Activated naive CD8-positive, alpha-beta T cell treated with anti-CD3 and anti-CD28 coated beads for 36 hours (primary cell): ENCODE measurements at regions not wholly inside any gene's neighbourhood (a gene's known extent, or its start where the extent isn't known, plus 50 kb on each side); places are given as distances from the start of the nearest gene placed in this dataset.

Experiments
- DNase-seq: peaks from one replicate; pipeline ENCODE4 v3.0.0; 2021
- H3K27ac Mint-ChIP-seq: one replicate; pipeline ENCODE4 v1.8.0; 2022; ENCODE audit warnings: mild to moderate bottlenecking, moderate library complexity, mixed read lengths
- H3K27me3 Mint-ChIP-seq: one replicate; pipeline ENCODE4 v1.8.0; 2022; ENCODE audit warnings: mild to moderate bottlenecking, mixed read lengths
- H3K36me3 Mint-ChIP-seq: one replicate; pipeline ENCODE4 v1.8.0; 2021; ENCODE audit warnings: mild to moderate bottlenecking, mixed read lengths
- H3K4me1 Mint-ChIP-seq: one replicate; pipeline ENCODE4 v1.8.0; 2021; ENCODE audit warnings: mixed read lengths
- H3K4me3 Mint-ChIP-seq: one replicate; pipeline ENCODE4 v1.8.0; 2022; ENCODE audit warnings: mild to moderate bottlenecking, moderate library complexity, mixed read lengths
- H3K9me3 Mint-ChIP-seq: one replicate; pipeline ENCODE4 v1.8.0; 2022; ENCODE audit warnings: mixed read lengths

GRCh38 chr10:44177610-44178009, 207.3 kb downstream of the CXCL12 start:
- H3K4me3 Mint-ChIP-seq, result no peak overlapping the region
- DNase-seq, result no peak
- H3K9me3 Mint-ChIP-seq, result no peaks in the 10 kb centered on the region
- H3K36me3 Mint-ChIP-seq, result no peaks in the 10 kb centered on the region
- H3K4me1 Mint-ChIP-seq, result no peaks in the 10 kb centered on the region
- H3K27ac Mint-ChIP-seq, result no peak overlapping the region
- no peaks in the 10 kb centered on the region for H3K27me3 Mint-ChIP-seq

GRCh38 chr10:44176311-44176710, 208.6 kb downstream of the CXCL12 start:
- Mint-ChIP-seq H3K27me3 (no peaks in the 10 kb centered on the region), H3K36me3 (no peaks in the 10 kb centered on the region), H3K9me3 (no peaks in the 10 kb centered on the region), H3K27ac (no peak overlapping the region), H3K4me1 (no peaks in the 10 kb centered on the region), H3K4me3 (no peak overlapping the region)
- DNase-seq, result no peak

DNA sequence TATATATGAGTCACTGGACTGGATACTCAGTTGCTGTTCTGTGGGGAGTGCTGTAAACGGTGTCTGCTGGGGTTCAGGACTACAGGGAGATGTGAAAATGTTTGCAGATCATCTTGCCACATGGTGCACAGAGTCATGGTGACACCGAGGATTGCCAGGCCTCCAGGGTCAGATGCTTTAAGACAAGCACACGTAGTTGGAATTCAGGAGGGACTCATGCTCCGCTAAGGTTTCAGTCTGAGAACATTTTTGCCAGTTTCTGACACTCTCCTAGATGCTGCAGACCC, 211.3 kb downstream of the CXCL12 start:
- no peak overlapping the region for H3K4me3 Mint-ChIP-seq
- H3K27me3 Mint-ChIP-seq, result no peaks in the 10 kb centered on the region
- no peaks in the 10 kb centered on the region for H3K9me3 Mint-ChIP-seq
- no peaks in the 10 kb centered on the region for H3K36me3 Mint-ChIP-seq
- no peak for DNase-seq
- no peak overlapping the region for H3K27ac Mint-ChIP-seq
- no peaks in the 10 kb centered on the region for H3K4me1 Mint-ChIP-seq

DNA sequence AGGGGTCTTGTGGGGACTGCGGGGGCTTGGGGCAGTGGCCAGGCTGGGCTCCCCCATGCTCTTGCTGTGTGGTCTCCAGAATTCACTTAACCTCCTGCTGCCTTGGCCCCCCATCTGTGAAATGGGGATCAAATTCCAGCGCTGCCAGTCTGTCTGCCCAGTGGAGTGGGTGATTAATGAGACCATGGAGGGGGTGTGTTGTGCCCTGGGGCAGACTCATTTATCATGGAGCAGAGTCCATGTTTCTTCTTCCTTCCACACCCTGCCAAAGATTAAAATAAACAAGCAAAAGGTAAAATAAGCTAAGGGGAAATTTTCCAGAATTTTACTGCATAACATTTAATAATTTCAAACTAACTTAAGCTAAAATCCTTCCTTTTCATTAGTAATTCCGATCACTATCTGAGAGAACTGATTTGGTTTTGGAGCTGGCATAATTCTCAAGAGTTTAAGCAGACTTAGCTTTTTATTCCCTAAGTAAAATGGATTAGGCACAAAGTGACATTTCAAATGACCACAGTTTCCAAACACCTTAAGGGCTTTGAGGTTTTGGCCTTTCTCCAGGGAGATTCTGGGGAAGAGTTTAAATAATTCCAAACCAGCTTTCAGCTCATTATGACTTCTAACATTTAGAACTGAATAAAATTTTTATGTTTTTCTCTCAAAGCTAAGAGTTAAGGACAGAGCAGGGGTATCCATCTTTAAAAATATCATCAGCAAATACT, 211.9 kb downstream of the CXCL12 start:
- Mint-ChIP-seq H3K27me3 (no peaks in the 10 kb centered on the region), H3K4me3 (no peak overlapping the region)

GRCh38 chr10:44171765-44172164, 213.1 kb downstream of the CXCL12 start:
- Mint-ChIP-seq H3K9me3 (no peaks in the 10 kb centered on the region), H3K36me3 (no peaks in the 10 kb centered on the region), H3K4me1 (no peaks in the 10 kb centered on the region), H3K27ac (no peak overlapping the region), H3K4me3 (no peak overlapping the region), H3K27me3 (no peaks in the 10 kb centered on the region)
- no peak for DNase-seq

More for the DNA sequence above, 211.9 kb downstream of the CXCL12 start:
- Mint-ChIP-seq H3K36me3 (no peaks in the 10 kb centered on the region), H3K9me3 (no peaks in the 10 kb centered on the region), H3K4me1 (no peaks in the 10 kb centered on the region), H3K27ac (no peak overlapping the region)
- no peak for DNase-seq

- Mint-ChIP-seq H3K27me3 (peaks cover 3% of the 10 kb centered on the region), H3K4me3 (no peak overlapping the region), H3K36me3 (no peaks in the 10 kb centered on the region), H3K27ac (no peak overlapping the region), H3K4me1 (no peaks in the 10 kb centered on the region), H3K9me3 (no peaks in the 10 kb centered on the region)
- DNase-seq, result no peak
Measured at GRCh38 chr10:44168478-44168877, 216.4 kb downstream of the CXCL12 start.

GRCh38 chr10:44167752-44168151, 217.1 kb downstream of the CXCL12 start:
- no peaks in the 10 kb centered on the region for H3K4me1 Mint-ChIP-seq
- H3K36me3 Mint-ChIP-seq, result no peaks in the 10 kb centered on the region
- no peaks in the 10 kb centered on the region for H3K9me3 Mint-ChIP-seq
- no peak overlapping the region for H3K4me3 Mint-ChIP-seq
- H3K27ac Mint-ChIP-seq, result no peak overlapping the region
- DNase-seq, result no peak
- peaks cover 3% of the 10 kb centered on the region for H3K27me3 Mint-ChIP-seq

DNA sequence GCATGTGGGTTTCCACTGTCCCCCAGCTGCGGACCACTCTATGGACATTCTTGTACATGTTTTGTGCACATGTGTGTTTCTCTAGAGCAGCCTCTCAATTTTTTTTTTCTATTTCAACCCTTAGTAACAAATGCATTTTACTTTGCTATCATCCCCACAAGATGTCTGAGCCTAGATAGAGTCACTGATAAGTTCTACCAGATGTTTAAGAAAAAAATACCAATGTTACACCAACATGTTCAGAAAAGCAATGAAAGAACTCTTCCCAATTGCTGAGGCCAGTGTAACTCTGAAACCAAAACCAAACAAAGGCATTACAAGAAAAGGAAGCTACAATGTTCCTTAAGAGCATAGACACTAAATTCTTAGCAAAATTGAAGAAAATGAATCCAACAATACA, 218.5 kb downstream of the CXCL12 start:
- DNase-seq, result no peak
- Mint-ChIP-seq H3K4me3 (no peak overlapping the region), H3K27me3 (peaks cover 3% of the 10 kb centered on the region), H3K9me3 (no peaks in the 10 kb centered on the region), H3K36me3 (no peaks in the 10 kb centered on the region), H3K4me1 (no peaks in the 10 kb centered on the region), H3K27ac (no peak overlapping the region)

GRCh38 chr10:44164251-44164956, 220.5 kb downstream of the CXCL12 start:
- Mint-ChIP-seq H3K27ac (no peak overlapping the region), H3K9me3 (no peaks in the 10 kb centered on the region), H3K4me3 (no peak overlapping the region), H3K4me1 (no peaks in the 10 kb centered on the region), H3K27me3 (peaks cover 3% of the 10 kb centered on the region), H3K36me3 (no peaks in the 10 kb centered on the region)
- DNase-seq, result no peak

GRCh38 chr10:44161184-44161583, 223.7 kb downstream of the CXCL12 start:
- DNase-seq, result no peak
- no peaks in the 10 kb centered on the region for H3K36me3 Mint-ChIP-seq
- H3K4me1 Mint-ChIP-seq, result no peaks in the 10 kb centered on the region
- H3K27ac Mint-ChIP-seq, result no peak overlapping the region
- no peaks in the 10 kb centered on the region for H3K27me3 Mint-ChIP-seq
- no peak overlapping the region for H3K4me3 Mint-ChIP-seq
- H3K9me3 Mint-ChIP-seq, result peaks cover 2% of the 10 kb centered on the region

DNA sequence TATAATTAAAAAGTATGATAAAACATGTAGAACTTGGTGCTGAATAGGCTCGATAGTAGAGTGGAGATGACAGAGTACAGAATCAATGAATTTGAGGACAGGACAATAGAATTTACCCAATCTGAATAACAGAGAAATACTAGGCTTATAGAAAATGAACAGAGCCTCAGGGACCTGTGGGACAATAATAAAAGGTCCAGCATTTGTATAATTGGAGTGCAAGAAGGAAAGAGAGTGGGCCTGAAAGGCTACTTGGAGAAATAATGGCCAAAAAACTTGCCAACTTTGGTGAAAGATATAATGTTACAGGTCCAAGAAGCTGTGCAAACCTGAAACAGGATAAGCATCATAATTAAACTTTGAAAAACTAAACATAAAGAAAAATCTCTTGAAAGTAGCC, 227.3 kb downstream of the CXCL12 start:
- Mint-ChIP-seq H3K27ac (no peak overlapping the region), H3K36me3 (no peaks in the 10 kb centered on the region), H3K27me3 (peaks cover 6% of the 10 kb centered on the region), H3K4me3 (no peak overlapping the region), H3K9me3 (peaks cover 2% of the 10 kb centered on the region), H3K4me1 (no peaks in the 10 kb centered on the region)
- no peak for DNase-seq

- no peak for DNase-seq
- H3K27ac Mint-ChIP-seq, result no peak overlapping the region
- no peak overlapping the region for H3K4me3 Mint-ChIP-seq
- H3K36me3 Mint-ChIP-seq, result no peaks in the 10 kb centered on the region
- H3K27me3 Mint-ChIP-seq, result peaks cover 12% of the 10 kb centered on the region
- no peaks in the 10 kb centered on the region for H3K4me1 Mint-ChIP-seq
- peaks cover 9% of the 10 kb centered on the region for H3K9me3 Mint-ChIP-seq
Measured at GRCh38 chr10:44154956-44155355, 229.9 kb downstream of the CXCL12 start.

DNA sequence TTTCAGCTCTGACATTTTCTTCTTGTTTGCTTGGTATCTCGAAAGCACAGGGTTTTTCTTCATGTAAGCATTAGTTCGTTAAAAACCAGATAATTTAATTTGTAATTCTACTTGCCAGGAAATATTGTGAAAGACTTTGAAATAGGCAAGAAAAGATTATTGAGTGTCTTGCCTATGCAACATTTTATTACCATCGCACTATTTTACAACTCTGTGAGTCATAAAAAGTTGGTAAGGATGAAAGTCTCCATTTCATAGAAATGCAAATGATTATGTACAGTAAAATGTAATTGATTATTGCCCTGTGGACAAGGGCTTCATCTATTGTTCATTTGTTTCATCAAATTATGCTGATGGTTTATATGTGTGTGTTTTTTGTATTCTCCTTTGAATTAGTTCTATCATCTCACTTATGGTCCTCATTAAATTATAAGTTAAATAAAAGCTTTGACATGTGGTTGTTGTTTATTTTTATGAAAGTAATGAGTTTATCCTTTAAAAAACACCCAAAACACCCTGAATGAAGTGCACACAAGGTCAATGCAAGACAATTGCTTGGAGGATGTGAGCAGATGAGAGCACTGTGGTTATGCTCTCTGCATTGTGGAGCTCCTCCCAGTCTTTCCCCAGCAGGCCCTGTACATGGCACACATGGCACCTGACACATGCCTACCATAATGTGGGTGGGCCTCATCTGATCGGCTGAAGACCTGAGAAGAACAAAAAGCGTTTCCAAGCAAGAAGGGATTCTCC, 230.8 kb downstream of the CXCL12 start:
- Mint-ChIP-seq H3K9me3 (peaks cover 15% of the 10 kb centered on the region), H3K4me3 (no peak overlapping the region), H3K36me3 (no peaks in the 10 kb centered on the region), H3K27me3 (peaks cover 12% of the 10 kb centered on the region), H3K4me1 (no peaks in the 10 kb centered on the region), H3K27ac (no peak overlapping the region)
- no peak for DNase-seq

DNA sequence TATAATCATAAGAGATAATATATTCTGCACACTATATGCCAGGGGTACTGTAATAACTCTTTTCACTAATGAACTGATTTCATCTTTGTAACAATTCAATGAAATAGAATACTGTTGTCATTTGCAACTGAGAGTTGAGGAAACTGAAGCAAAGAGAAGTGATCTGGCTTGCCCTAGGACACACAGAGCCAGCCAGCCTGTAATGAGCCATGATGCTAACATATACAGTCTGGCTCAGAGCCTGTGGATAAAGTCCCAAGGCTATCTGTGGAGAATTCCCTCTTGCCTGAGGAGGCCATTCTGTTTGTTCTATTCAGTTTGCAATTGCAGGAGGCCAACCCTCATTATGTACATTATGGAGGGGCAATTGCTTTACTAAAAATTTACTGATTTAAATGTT, 241.3 kb downstream of the CXCL12 start:
- no peak for DNase-seq
- Mint-ChIP-seq H3K4me1 (no peaks in the 10 kb centered on the region), H3K27ac (no peak overlapping the region), H3K36me3 (no peaks in the 10 kb centered on the region), H3K4me3 (no peak overlapping the region), H3K27me3 (peaks cover 4% of the 10 kb centered on the region), H3K9me3 (peaks cover 10% of the 10 kb centered on the region)

- Mint-ChIP-seq H3K36me3 (no peaks in the 10 kb centered on the region), H3K4me1 (no peaks in the 10 kb centered on the region), H3K9me3 (no peaks in the 10 kb centered on the region), H3K4me3 (no peak overlapping the region), H3K27ac (no peak overlapping the region), H3K27me3 (peaks cover 4% of the 10 kb centered on the region)
- no peak for DNase-seq
Measured at GRCh38 chr10:44132361-44133289, 252.3 kb downstream of the CXCL12 start.
